Iris pigment epithelial cell (primary cell): ENCODE measurements at regions not wholly inside any gene's neighbourhood (a gene's known extent, or its start where the extent isn't known, plus 50 kb on each side); places are given as distances from the start of the nearest gene placed in this dataset.
A peak's percentile ranks its signal among the peaks of the same experiment; 100 is the strongest.

Experiments used
- DNase-seq: peaks from one replicate; pipeline ENCODE4 v3.0.0-alpha.2; 2011; ENCODE audit warnings: low read depth

GRCh38 chr6:120083186-120083585 is 733.6 kb upstream of the MAN1A1 start:
- no peak for DNase-seq

GRCh38 chr6:120077489-120077888 is 727.9 kb upstream of the MAN1A1 start:
- DNase-seq, result no peak

GRCh38 chr6:120058410-120058809 is 708.8 kb upstream of the MAN1A1 start:
- no peak for DNase-seq

GRCh38 chr6:120056085-120056484 is 706.5 kb upstream of the MAN1A1 start:
- DNase-seq, result no peak

GRCh38 chr6:120055071-120055470 is 705.5 kb upstream of the MAN1A1 start:
- no peak for DNase-seq

GRCh38 chr6:120039664-120040063 is 690.1 kb upstream of the MAN1A1 start:
- no peak for DNase-seq

GRCh38 chr6:120031837-120032236 is 682.3 kb upstream of the MAN1A1 start:
- no peak for DNase-seq

GRCh38 chr6:120026791-120027190 is 677.2 kb upstream of the MAN1A1 start:
- DNase-seq, result no peak

GRCh38 chr6:120010075-120010474 is 660.5 kb upstream of the MAN1A1 start:
- DNase-seq, result no peak

GRCh38 chr6:120005292-120005976 is 655.9 kb upstream of the MAN1A1 start:
- DNase-seq, result no peak

- DNase-seq, result no peak
Observed at GRCh38 chr6:119986934-119987549, 637.5 kb upstream of the MAN1A1 start.

GRCh38 chr6:119985952-119986736 is 636.6 kb upstream of the MAN1A1 start:
- no peak for DNase-seq

GRCh38 chr6:119980802-119981201 is 631.2 kb upstream of the MAN1A1 start:
- DNase-seq, result no peak

- DNase-seq, result no peak
Observed at GRCh38 chr6:119979862-119980261, 630.3 kb upstream of the MAN1A1 start.

GRCh38 chr6:119978274-119978889 is 628.8 kb upstream of the MAN1A1 start:
- DNase-seq, result peak; percentile 11

- no peak for DNase-seq
Observed at GRCh38 chr6:119974430-119975159, 625.0 kb upstream of the MAN1A1 start.

- DNase-seq, result no peak
Observed at GRCh38 chr6:119966484-119966883, 616.9 kb upstream of the MAN1A1 start.

GRCh38 chr6:119965900-119966299 is 616.3 kb upstream of the MAN1A1 start:
- DNase-seq, result no peak

- no peak for DNase-seq
Observed at GRCh38 chr6:119965008-119965407, 615.4 kb upstream of the MAN1A1 start.

GRCh38 chr6:119962505-119962904 is 612.9 kb upstream of the MAN1A1 start:
- no peak for DNase-seq

- peak; percentile 2 for DNase-seq
Observed at GRCh38 chr6:119961450-119961849, 611.9 kb upstream of the MAN1A1 start.

- no peak for DNase-seq
Observed at GRCh38 chr6:119960456-119960855, 610.9 kb upstream of the MAN1A1 start.
